ENCODE measurements at regions not wholly inside any gene's neighbourhood (a gene's known extent, or its start where the extent isn't known, plus 50 kb on each side); places are given as distances from the start of the nearest gene placed in this dataset.
A peak's percentile ranks its signal among the peaks of the same experiment; 100 is the strongest.

- peaks cover 2% of the 10 kb centered on the region; the same call in 1 of the 2 replicates for H3K4me1 ChIP-seq (ENCODE audit: control insufficient read depth, insufficient read depth, low read length)
Observed at GRCh38 chr5:125525356-125525755, 778.9 kb upstream of the ZNF608 start.

GRCh38 chr5:125526966-125527365 lies 780.5 kb upstream of the ZNF608 start:
- H3K4me3 ChIP-seq (ENCODE audit: low read depth in 2 of 2, low read length in 2 of 2), result no peak overlapping the region
- TF ChIP-seq TCF7L2 (IDR thresholded peaks at IDR 0.05; ENCODE audit: low read depth, low read length) (no peak), POLR2AphosphoS5 (IDR thresholded peaks at IDR 0.05; ENCODE audit: low read depth, low read length) (no peak), SIN3A (IDR thresholded peaks at IDR 0.05; ENCODE audit: borderline replicate concordance, insufficient read depth, low read depth, low read length) (no peak)
- TF ChIP-seq, protein P1, sequence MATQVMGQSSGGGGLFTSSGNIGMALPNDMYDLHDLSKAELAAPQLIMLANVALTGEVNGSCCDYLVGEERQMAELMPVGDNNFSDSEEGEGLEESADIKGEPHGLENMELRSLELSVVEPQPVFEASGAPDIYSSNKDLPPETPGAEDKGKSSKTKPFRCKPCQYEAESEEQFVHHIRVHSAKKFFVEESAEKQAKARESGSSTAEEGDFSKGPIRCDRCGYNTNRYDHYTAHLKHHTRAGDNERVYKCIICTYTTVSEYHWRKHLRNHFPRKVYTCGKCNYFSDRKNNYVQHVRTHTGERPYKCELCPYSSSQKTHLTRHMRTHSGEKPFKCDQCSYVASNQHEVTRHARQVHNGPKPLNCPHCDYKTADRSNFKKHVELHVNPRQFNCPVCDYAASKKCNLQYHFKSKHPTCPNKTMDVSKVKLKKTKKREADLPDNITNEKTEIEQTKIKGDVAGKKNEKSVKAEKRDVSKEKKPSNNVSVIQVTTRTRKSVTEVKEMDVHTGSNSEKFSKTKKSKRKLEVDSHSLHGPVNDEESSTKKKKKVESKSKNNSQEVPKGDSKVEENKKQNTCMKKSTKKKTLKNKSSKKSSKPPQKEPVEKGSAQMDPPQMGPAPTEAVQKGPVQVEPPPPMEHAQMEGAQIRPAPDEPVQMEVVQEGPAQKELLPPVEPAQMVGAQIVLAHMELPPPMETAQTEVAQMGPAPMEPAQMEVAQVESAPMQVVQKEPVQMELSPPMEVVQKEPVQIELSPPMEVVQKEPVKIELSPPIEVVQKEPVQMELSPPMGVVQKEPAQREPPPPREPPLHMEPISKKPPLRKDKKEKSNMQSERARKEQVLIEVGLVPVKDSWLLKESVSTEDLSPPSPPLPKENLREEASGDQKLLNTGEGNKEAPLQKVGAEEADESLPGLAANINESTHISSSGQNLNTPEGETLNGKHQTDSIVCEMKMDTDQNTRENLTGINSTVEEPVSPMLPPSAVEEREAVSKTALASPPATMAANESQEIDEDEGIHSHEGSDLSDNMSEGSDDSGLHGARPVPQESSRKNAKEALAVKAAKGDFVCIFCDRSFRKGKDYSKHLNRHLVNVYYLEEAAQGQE (IDR thresholded peaks at IDR 0.05; ENCODE audit: insufficient read depth in 1 of 2, low read depth in 2 of 2, low read length in 1 of 2), result no peak
- TF ChIP-seq, protein P2, sequence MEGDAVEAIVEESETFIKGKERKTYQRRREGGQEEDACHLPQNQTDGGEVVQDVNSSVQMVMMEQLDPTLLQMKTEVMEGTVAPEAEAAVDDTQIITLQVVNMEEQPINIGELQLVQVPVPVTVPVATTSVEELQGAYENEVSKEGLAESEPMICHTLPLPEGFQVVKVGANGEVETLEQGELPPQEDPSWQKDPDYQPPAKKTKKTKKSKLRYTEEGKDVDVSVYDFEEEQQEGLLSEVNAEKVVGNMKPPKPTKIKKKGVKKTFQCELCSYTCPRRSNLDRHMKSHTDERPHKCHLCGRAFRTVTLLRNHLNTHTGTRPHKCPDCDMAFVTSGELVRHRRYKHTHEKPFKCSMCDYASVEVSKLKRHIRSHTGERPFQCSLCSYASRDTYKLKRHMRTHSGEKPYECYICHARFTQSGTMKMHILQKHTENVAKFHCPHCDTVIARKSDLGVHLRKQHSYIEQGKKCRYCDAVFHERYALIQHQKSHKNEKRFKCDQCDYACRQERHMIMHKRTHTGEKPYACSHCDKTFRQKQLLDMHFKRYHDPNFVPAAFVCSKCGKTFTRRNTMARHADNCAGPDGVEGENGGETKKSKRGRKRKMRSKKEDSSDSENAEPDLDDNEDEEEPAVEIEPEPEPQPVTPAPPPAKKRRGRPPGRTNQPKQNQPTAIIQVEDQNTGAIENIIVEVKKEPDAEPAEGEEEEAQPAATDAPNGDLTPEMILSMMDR (IDR thresholded peaks at IDR 0.05), result no peak
- peak overlapping the region; percentile 48; the same call in 1 of the 2 replicates for H3K27ac ChIP-seq (ENCODE audit: low read length)
- ChIA-PET POLR2A (no interaction called here), CTCF (no interaction called here)
- no peak for DNase-seq (ENCODE audit: low read depth, low spot score)
- intact Hi-C loops (cut with micrococcal nuclease; ENCODE audit: unreplicated experiment) (no loop called here), in situ Hi-C loops (cut with HindIII; ENCODE audit: low pct_unique_long_range_greater_than_20kb, low sequenced_read_pairs) (no loop called here)
- no peaks in the 10 kb centered on the region for H3K27me3 ChIP-seq (ENCODE audit: control insufficient read depth, insufficient read depth, low read length)
- H3K4me1 ChIP-seq (ENCODE audit: control insufficient read depth, insufficient read depth, low read length), result peaks cover 2% of the 10 kb centered on the region; the same call in 1 of the 2 replicates
- no peak for ATAC-seq
- no TSS peak for BruUV-seq (replicated peaks)
- no peaks in the 10 kb centered on the region for H3K36me3 ChIP-seq (ENCODE audit: control insufficient read depth, insufficient read depth, low read length)
- H3K9me3 ChIP-seq (ENCODE audit: control insufficient read depth, insufficient read depth, low read depth, low read length), result no peaks in the 10 kb centered on the region

More at GRCh38 chr5:125525356-125525755, 778.9 kb upstream of the ZNF608 start:
- H3K4me3 ChIP-seq (ENCODE audit: low read depth in 2 of 2, low read length in 2 of 2), result no peak overlapping the region
- H3K27me3 ChIP-seq (ENCODE audit: control insufficient read depth, insufficient read depth, low read length), result no peaks in the 10 kb centered on the region
- TF ChIP-seq, protein P1 (IDR thresholded peaks at IDR 0.05; ENCODE audit: insufficient read depth in 1 of 2, low read depth in 2 of 2, low read length in 1 of 2), result no peak
- TF ChIP-seq SIN3A (IDR thresholded peaks at IDR 0.05; ENCODE audit: borderline replicate concordance, insufficient read depth, low read depth, low read length) (no peak), POLR2AphosphoS5 (IDR thresholded peaks at IDR 0.05; ENCODE audit: low read depth, low read length) (no peak), TCF7L2 (IDR thresholded peaks at IDR 0.05; ENCODE audit: low read depth, low read length) (no peak)
- TF ChIP-seq, protein P2 (IDR thresholded peaks at IDR 0.05), result no peak
- ATAC-seq (no peak), DNase-seq (ENCODE audit: low read depth, low spot score) (no peak)
- ChIA-PET POLR2A (no interaction called here), CTCF (no interaction called here)
- intact Hi-C loops (cut with micrococcal nuclease; ENCODE audit: unreplicated experiment) (no loop called here), in situ Hi-C loops (cut with HindIII; ENCODE audit: low pct_unique_long_range_greater_than_20kb, low sequenced_read_pairs) (no loop called here)
- H3K27ac ChIP-seq (ENCODE audit: low read length), result peak overlapping the region; percentile 57; the same call in 1 of the 2 replicates
- no TSS peak for BruUV-seq (replicated peaks)
- H3K9me3 ChIP-seq (ENCODE audit: control insufficient read depth, insufficient read depth, low read depth, low read length), result 0 out of 2 replicates have a peak, but pooled peaks cover 4% of the 10 kb centered on the region
- H3K36me3 ChIP-seq (ENCODE audit: control insufficient read depth, insufficient read depth, low read length), result no peaks in the 10 kb centered on the region
